Breast epithelium (tissue), 3 donors: ENCODE measurements at regions not wholly inside any gene's neighbourhood (a gene's known extent, or its start where the extent isn't known, plus 50 kb on each side); places are given as distances from the start of the nearest gene placed in this dataset.

Experiments used
- CTCF ChIP-seq, 3 donors: fragments of 450-650 bp; IDR thresholded peaks; one replicate each; pipeline ENCODE4 v1.5.1; 2016 to 2017; ENCODE audit warnings: antibody characterized with exemption in 3 of 3, mild to moderate bottlenecking in 3 of 3, moderate library complexity in 3 of 3
- POLR2A ChIP-seq: fragments of 450-650 bp; IDR thresholded peaks from one replicate; pipeline ENCODE4 v1.6.1; 2016; ENCODE audit warnings: antibody characterized with exemption, mild to moderate bottlenecking, moderate library complexity

GRCh38 chr22:22822106-22822505 lies 65.5 kb upstream of the IGLL5 start:
- TF ChIP-seq CTCF (IDR thresholded peaks at IDR 0.05) (no peak), POLR2A (no peak)
